HEK293 (cell line): ENCODE measurements at regions not wholly inside any gene's neighbourhood (a gene's known extent, or its start where the extent isn't known, plus 50 kb on each side); places are given as distances from the start of the nearest gene placed in this dataset.

Experiments used
- CTCF ChIA-PET: fragments of 350-600 bp; formaldehyde crosslinking; extraction: SDS; loops from one replicate; lab custom pipeline; 2021; ENCODE audit warnings: antibody characterized with exemption; lab: Yijun Ruan, JAX
- POLR2A ChIA-PET: fragments of 300-600 bp; formaldehyde crosslinking; extraction: SDS; loops from one replicate; lab custom pipeline; 2020; ENCODE audit warnings: antibody characterized with exemption, inconsistent platforms; lab: Yijun Ruan, JAX
- H3K27ac ChIP-seq: fragments of 200-500 bp; sonication (Bioruptor generic); 2 replicates; pipeline ENCODE4 v1.5.1; 2014; ENCODE audit warnings: low read depth, low read length, control low read depth, inconsistent platforms; ENCODE audit errors: extremely low read depth
- H3K36me3 ChIP-seq, 2 experiments: fragments of 200-500 bp in 1 of 2; sonication (Bioruptor generic) in 1 of 2; 1 replicate in 1 of 2; 2 replicates in 1 of 2; pipeline ENCODE4 v1.5.1; 2014 to 2017; ENCODE audit warnings: inconsistent platforms in 2 of 2, low read length in 2 of 2; ENCODE audit not compliant: control insufficient read depth in 2 of 2, insufficient read depth in 1 of 2
- H3K4me1 ChIP-seq: fragments of 200-500 bp; sonication (Bioruptor generic); 2 replicates; pipeline ENCODE4 v1.5.1; 2014; ENCODE audit warnings: mild to moderate bottlenecking, low read length, inconsistent platforms; ENCODE audit not compliant: control insufficient read depth, insufficient read depth
- H3K4me3 ChIP-seq: 2 replicates; pipeline ENCODE4 v1.5.1; 2011; ENCODE audit warnings: low read depth, mild to moderate bottlenecking, control low read depth, low read length, moderate library complexity
- H3K9me3 ChIP-seq: fragments of 200-500 bp; sonication (Bioruptor generic); 2 replicates; pipeline ENCODE4 v1.5.1; 2014; ENCODE audit warnings: low read depth, low read length, inconsistent platforms; ENCODE audit not compliant: control insufficient read depth, insufficient read depth
- OVOL3 ChIP-seq: fragments of 450-650 bp; formaldehyde crosslinking; IDR thresholded peaks from 2 replicates; pipeline ENCODE4 v1.5.1; 2016; ENCODE audit warnings: missing biosample characterization, missing genetic modification characterization
- PBX3 ChIP-seq: sonication (generic); formaldehyde crosslinking; IDR thresholded peaks from 2 replicates; pipeline ENCODE4 v1.8.1; 2022; ENCODE audit warnings: mild to moderate bottlenecking, moderate library complexity, missing genetic modification reagents
- ZIC2 ChIP-seq: fragments of 450-650 bp; formaldehyde crosslinking; IDR thresholded peaks from 2 replicates; pipeline ENCODE4 v1.5.1; 2016; ENCODE audit warnings: missing biosample characterization, missing genetic modification characterization
- ZNF10 ChIP-seq: fragments of 450-650 bp; formaldehyde crosslinking; IDR thresholded peaks from 2 replicates; pipeline ENCODE4 v1.5.1; 2017; ENCODE audit warnings: missing biosample characterization, missing genetic modification characterization
- ZNF146 ChIP-seq: fragments of 450-650 bp; formaldehyde crosslinking; IDR thresholded peaks from 2 replicates; pipeline ENCODE4 v1.5.1; 2016; ENCODE audit warnings: missing biosample characterization, missing genetic modification characterization
- ZNF174 ChIP-seq: fragments of 450-650 bp; formaldehyde crosslinking; IDR thresholded peaks from 2 replicates; pipeline ENCODE4 v1.5.0; 2017; ENCODE audit warnings: missing biosample characterization, mild to moderate bottlenecking, missing genetic modification characterization
- ZNF19 ChIP-seq: fragments of 450-650 bp; formaldehyde crosslinking; IDR thresholded peaks from 2 replicates; pipeline ENCODE4; 2016; ENCODE audit warnings: missing biosample characterization, missing genetic modification characterization, low read depth
- ZNF23 ChIP-seq: fragments of 450-650 bp; formaldehyde crosslinking; IDR thresholded peaks from 2 replicates; pipeline ENCODE4 v1.5.1; 2016; ENCODE audit warnings: missing biosample characterization, missing genetic modification characterization, borderline replicate concordance
- ZNF280D ChIP-seq: fragments of 450-650 bp; formaldehyde crosslinking; IDR thresholded peaks from 2 replicates; pipeline ENCODE4 v1.5.1; 2016; ENCODE audit warnings: missing biosample characterization, missing genetic modification characterization
- ZNF544 ChIP-seq: fragments of 450-650 bp; formaldehyde crosslinking; IDR thresholded peaks from 2 replicates; pipeline ENCODE4 v1.5.0; 2017; ENCODE audit warnings: missing biosample characterization, missing genetic modification characterization
- ZNF560 ChIP-seq: fragments of 450-650 bp; formaldehyde crosslinking; IDR thresholded peaks from 2 replicates; pipeline ENCODE4 v1.5.1; 2017; ENCODE audit warnings: missing biosample characterization, missing genetic modification characterization, borderline replicate concordance
- ZNF626 ChIP-seq: fragments of 450-650 bp; sonication (Bioruptor Pico); formaldehyde crosslinking; IDR thresholded peaks from 2 replicates; pipeline ENCODE4 v1.5.1; 2018; ENCODE audit warnings: missing biosample characterization, missing genetic modification characterization, inconsistent platforms
- ZNF837 ChIP-seq: fragments of 450-650 bp; formaldehyde crosslinking; IDR thresholded peaks from 2 replicates; pipeline ENCODE4 v1.5.1; 2016; ENCODE audit warnings: missing biosample characterization, missing genetic modification characterization
- ZSCAN30 ChIP-seq: fragments of 450-650 bp; IDR thresholded peaks from 2 replicates; pipeline ENCODE4 v1.5.1; 2018; ENCODE audit warnings: missing biosample characterization, mild to moderate bottlenecking, missing genetic modification characterization, moderate library complexity
- TF ChIP-seq, protein P1 (sequence below): fragments of 450-650 bp; formaldehyde crosslinking; IDR thresholded peaks from 2 replicates; pipeline ENCODE4 v1.5.1; 2016; ENCODE audit warnings: missing biosample characterization, missing genetic modification characterization, borderline replicate concordance
- TF ChIP-seq, protein P2 (sequence below): IDR thresholded peaks from 2 replicates; pipeline ENCODE4 v1.6.1; 2011; ENCODE audit warnings: mild to moderate bottlenecking, low read depth, low read length, borderline replicate concordance
- TF ChIP-seq, protein P3 (sequence below): fragments of 450-650 bp; formaldehyde crosslinking; IDR thresholded peaks from 2 replicates; pipeline ENCODE4 v1.5.1; 2016; ENCODE audit warnings: missing biosample characterization, missing genetic modification characterization

- Histone ChIP-seq H3K9me3 (no peaks in the 10 kb centered on the region), H3K36me3 (no peaks in the 10 kb centered on the region), H3K4me3 (no peak overlapping the region), H3K27ac (no peak overlapping the region), H3K4me1 (no peaks in the 10 kb centered on the region)
- TF ChIP-seq ZNF174 (tag by site-specific recombination) (no peak), ZNF19 (no peak), ZNF837 (tag by site-specific recombination) (no peak)
- ChIA-PET POLR2A (no interaction called here), CTCF (interaction anchor here (0.6 to 1.3 kb wide), 2 partner anchors 9 to 14 kb away, joined by 4 to 6 read pairs; no protein-coding TSS in a partner anchor)
Observed at GRCh38 chr16:85259832-85260167, 147.5 kb upstream of the CIBAR2 start.

DNA sequence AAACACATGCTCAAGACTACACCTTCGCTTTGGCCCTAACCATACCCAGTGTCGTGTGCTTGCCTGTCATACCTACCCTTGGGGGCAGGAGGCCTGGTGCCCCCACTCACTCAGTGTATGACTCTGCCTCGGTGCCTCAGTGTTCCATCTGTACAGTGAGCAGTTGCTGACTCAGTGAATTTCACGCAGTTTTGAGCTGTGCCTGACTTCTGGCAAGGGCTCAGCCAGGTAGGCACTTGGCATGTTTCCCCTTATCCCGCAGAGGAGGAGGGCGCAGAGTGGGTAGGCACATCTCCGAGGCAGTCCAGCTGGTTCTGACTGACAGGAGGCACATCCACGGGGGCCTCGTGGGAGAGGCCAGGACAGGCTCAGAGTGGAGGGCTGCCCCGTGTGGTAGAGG is 148.9 kb upstream of the CIBAR2 start:
- no peaks in the 10 kb centered on the region for H3K4me1 ChIP-seq
- H3K36me3 ChIP-seq: no peaks in the 10 kb centered on the region
- H3K27ac ChIP-seq: no peak overlapping the region
- ChIA-PET CTCF (interaction anchor here (0.9 to 1.7 kb wide), 3 partner anchors 15 to 560 kb away, joined by 5 to 8 read pairs (median 6); no protein-coding TSS in a partner anchor), POLR2A (no interaction called here)
- no peak overlapping the region for H3K4me3 ChIP-seq
- no peaks in the 10 kb centered on the region for H3K9me3 ChIP-seq
- TF ChIP-seq ZNF544 (tag by site-specific recombination) (no peak), ZNF837 (tag by site-specific recombination) (no peak), OVOL3 (tag by site-specific recombination) (no peak)

GRCh38 chr16:85261657-85262557 is 149.6 kb upstream of the CIBAR2 start:
- H3K36me3 ChIP-seq: no peaks in the 10 kb centered on the region
- no peaks in the 10 kb centered on the region for H3K4me1 ChIP-seq
- no peak overlapping the region for H3K4me3 ChIP-seq
- no peak overlapping the region for H3K27ac ChIP-seq
- TF ChIP-seq ZIC2 (tag by site-specific recombination): no peak
- TF ChIP-seq, protein P1, sequence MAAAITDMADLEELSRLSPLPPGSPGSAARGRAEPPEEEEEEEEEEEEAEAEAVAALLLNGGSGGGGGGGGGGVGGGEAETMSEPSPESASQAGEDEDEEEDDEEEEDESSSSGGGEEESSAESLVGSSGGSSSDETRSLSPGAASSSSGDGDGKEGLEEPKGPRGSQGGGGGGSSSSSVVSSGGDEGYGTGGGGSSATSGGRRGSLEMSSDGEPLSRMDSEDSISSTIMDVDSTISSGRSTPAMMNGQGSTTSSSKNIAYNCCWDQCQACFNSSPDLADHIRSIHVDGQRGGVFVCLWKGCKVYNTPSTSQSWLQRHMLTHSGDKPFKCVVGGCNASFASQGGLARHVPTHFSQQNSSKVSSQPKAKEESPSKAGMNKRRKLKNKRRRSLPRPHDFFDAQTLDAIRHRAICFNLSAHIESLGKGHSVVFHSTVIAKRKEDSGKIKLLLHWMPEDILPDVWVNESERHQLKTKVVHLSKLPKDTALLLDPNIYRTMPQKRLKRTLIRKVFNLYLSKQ (tag by site-specific recombination): no peak
- no peak for TF ChIP-seq ZNF280D
- TF ChIP-seq ZNF23 (tag by site-specific recombination): no peak
- no peak for TF ChIP-seq ZNF146
- no peak for TF ChIP-seq ZNF560
- no peak for TF ChIP-seq ZNF626
- no peak for TF ChIP-seq PBX3 (CRISPR knock-in tag)
- TF ChIP-seq ZNF10 (tag by site-specific recombination): no peak
- TF ChIP-seq ZSCAN30 (tag by site-specific recombination): no peak
- TF ChIP-seq, protein P2, sequence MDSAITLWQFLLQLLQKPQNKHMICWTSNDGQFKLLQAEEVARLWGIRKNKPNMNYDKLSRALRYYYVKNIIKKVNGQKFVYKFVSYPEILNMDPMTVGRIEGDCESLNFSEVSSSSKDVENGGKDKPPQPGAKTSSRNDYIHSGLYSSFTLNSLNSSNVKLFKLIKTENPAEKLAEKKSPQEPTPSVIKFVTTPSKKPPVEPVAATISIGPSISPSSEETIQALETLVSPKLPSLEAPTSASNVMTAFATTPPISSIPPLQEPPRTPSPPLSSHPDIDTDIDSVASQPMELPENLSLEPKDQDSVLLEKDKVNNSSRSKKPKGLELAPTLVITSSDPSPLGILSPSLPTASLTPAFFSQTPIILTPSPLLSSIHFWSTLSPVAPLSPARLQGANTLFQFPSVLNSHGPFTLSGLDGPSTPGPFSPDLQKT: no peak
- TF ChIP-seq, protein P3, sequence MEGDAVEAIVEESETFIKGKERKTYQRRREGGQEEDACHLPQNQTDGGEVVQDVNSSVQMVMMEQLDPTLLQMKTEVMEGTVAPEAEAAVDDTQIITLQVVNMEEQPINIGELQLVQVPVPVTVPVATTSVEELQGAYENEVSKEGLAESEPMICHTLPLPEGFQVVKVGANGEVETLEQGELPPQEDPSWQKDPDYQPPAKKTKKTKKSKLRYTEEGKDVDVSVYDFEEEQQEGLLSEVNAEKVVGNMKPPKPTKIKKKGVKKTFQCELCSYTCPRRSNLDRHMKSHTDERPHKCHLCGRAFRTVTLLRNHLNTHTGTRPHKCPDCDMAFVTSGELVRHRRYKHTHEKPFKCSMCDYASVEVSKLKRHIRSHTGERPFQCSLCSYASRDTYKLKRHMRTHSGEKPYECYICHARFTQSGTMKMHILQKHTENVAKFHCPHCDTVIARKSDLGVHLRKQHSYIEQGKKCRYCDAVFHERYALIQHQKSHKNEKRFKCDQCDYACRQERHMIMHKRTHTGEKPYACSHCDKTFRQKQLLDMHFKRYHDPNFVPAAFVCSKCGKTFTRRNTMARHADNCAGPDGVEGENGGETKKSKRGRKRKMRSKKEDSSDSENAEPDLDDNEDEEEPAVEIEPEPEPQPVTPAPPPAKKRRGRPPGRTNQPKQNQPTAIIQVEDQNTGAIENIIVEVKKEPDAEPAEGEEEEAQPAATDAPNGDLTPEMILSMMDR (tag by site-specific recombination): no peak
- TF ChIP-seq, all 188 proteins: peak for 0
- CTCF ChIA-PET: interaction anchor here (0.9 to 3.3 kb wide), 5 partner anchors 9 to 559 kb away, joined by 3 to 29 read pairs (median 8); no protein-coding TSS in a partner anchor
- POLR2A ChIA-PET: no interaction called here
- H3K9me3 ChIP-seq: no peaks in the 10 kb centered on the region
